Pons (tissue), 1 donor: ENCODE measurements at regions not wholly inside any gene's neighbourhood (a gene's known extent, or its start where the extent isn't known, plus 50 kb on each side); places are given as distances from the start of the nearest gene placed in this dataset.
"Not testable (repeated sequence)": the region's sequence is repeated elsewhere in the genome, so short reads cannot be mapped to it uniquely, and the experiment has no call there.

Experiments used
- DNase-seq: peaks from one replicate; pipeline ENCODE4 v3.0.0-alpha.2; 2016; ENCODE audit warnings: low spot score

DNA sequence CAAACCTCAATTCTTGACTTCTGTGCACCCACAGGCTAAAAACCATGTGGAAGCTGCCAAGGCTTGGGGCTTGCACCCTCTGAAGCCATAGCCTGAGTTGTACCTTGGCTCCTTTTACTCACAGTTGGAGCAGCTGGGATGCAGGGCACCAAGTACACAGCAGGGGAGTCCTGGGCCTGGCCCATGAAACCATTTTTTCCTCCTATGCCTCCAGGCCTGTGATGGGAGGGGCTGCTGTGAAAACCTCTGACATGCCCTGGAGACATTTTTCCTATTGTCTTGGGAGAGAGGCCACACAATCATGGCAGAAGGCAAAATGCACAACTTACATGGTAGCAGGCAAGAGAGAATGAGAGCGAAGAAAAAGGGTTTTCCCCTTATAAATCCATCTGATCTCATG lies 568.6 kb downstream of the SMARCA1 start:
- DNase-seq, result not testable (repeated sequence)

DNA sequence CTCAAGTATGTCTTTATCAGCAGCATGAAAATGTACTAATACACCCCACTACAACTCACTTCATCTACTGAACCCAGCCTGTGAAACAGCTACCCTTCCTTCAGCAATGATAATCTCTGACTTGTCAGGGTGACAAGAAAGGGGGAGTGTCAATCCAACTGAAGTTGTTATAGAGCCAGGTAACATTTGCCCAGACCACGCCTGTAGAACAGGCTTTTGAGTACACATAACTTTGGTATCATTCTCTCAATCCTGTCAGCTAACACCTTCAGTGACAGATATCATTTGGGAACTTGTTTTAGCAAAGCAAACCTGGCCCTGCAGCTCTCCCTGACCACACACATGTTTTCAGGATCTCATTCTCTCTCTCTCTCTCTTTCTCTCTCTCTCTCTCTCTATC lies 592.2 kb downstream of the SMARCA1 start:
- DNase-seq, result no peak

DNA sequence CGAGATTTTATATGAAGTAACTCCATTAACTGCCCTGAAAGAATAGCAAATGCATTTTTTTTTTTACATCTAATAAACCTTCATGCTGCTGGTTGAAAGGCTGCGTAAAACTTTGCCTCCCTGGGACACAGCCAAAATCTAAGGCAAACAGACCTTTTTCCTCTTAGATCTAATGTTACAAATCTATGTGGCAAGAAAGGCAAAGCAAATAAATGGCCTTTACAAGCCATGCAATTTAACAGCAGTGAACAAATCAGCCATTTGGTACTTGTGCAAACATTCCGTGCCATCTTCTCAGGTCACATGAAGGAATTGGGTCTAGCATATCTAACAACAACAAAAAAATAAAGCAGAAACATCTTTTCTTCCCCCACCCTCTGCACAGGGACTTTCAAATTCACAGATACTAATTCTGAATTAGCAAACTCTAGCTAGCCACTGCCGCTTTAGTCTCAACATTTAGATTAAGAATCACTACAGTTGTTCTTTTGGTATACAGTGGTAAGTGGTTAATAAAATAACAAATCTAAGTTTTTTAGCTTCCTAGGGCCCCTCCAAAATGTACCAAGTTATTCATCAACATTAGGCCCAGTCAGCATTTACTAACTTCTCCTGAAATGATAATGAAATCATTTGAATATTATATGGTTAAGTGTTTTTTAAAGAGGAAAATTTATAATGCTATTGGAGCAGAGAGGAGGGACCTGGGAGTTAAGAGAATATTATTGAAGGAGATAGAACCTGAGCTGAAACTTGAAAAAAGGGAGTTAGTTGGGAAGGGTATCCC lies 593.8 kb downstream of the SMARCA1 start:
- no peak for DNase-seq

DNA sequence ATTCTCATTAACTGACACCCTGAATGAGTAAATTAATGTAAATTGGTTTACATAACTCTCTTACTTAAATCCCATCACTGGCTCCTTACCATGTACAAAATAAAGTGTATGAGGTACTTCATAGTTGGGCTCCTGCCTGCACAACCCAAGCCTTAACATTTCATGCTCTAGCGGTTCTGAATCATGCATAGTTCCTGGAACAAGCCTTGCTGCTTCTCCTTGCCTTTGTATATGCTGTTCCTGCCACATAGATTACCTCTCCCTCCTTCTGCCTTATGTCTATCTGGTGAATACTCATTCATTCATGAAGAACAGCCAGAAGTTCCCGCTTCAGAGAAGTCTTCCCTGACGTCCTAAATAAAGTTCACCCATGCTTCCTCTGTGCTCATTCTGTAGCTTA lies 594.7 kb downstream of the SMARCA1 start:
- no peak for DNase-seq

DNA sequence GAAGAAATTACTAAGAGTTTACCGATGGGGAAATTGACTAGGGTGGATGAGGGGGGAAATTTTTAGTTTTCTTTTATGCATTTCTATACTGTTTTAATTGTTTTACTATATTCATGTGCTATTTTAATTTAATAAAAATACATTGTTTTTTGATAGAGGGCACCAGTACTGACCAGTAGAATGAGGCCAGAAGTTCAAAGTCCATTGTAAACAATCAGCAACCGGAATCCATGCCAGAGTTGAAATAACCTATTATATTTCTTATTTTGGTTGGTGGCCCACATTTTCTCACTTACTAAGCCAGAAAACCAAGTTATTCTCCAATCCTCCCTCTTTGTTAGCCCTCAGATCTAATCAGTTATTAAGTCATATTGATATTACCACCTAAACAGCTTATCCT lies 595.9 kb downstream of the SMARCA1 start:
- no peak for DNase-seq

DNA sequence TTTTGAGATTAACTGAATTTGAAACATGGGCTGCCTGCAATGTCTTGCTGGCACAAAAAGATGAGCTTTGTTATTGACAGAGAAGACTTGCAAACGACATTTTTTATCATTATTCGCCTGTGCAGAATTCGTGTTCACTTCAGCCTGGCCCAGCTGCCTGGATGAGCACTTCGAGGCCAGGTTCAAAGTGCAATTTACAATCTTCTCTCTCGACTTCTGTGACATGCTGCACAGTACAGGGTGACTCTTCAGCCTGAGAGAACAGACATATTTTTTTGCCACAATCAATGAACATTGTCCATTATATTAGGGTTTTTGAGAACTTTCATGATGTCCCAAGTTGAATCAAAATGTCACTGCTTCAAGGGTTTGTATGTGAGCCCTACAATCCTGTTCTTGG lies 616.5 kb downstream of the SMARCA1 start:
- no peak for DNase-seq

DNA sequence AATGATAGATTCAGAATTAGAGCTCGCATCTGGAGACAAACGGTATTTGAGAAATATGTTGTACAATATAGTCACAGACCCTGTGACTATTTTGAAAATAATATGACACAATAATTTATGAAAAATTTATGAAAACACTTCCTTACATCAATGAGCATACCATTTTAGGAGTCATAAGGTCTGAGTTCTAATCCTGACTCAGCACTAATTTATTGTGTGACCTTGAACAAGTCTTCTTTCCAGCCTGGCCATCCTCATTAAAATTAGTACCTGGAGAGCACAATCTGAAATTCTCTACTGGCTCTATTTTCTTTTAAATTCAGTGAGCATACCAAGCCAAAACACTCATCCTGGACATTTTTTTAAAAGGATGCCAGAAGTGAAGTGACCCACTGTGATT lies 622.3 kb downstream of the SMARCA1 start:
- DNase-seq, result no peak

DNA sequence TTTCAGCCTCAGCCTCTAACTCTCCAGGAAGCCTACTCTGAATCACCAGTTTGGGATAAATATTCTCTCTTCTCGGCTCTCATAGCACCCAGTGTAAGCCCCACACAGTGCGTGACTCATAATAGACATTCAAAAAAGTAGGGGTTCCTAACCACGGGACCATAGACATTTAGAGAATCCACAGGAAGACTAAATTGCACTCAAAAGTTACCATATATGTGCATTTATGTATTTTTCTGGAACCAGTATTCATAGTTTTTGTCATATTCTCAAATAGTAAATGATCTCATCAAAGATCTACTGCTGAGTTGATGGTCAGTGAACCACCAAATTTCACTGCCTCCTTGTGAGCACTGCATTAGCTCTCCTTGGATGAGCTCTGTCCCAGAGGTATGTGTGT lies 625.7 kb downstream of the SMARCA1 start:
- no peak for DNase-seq

DNA sequence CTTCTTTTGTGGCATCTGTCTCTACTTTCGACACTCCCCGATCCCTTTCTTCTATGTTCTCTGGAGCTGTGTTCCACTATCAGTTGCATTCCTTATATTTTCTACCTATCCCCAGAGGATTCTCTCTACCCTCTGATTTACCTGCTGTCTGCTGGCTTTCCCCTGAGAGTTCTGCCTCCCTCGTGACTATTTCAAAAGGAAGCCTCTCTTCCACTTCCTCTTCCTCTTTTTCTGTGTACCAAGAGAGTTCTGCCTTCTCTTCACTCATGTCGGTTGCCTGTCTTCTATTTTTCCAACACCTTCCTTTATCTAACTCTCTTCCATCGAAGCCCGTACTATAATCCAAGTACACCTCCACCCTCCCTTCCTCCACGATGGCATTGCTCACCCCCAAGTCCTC lies 631.7 kb downstream of the SMARCA1 start:
- no peak for DNase-seq

DNA sequence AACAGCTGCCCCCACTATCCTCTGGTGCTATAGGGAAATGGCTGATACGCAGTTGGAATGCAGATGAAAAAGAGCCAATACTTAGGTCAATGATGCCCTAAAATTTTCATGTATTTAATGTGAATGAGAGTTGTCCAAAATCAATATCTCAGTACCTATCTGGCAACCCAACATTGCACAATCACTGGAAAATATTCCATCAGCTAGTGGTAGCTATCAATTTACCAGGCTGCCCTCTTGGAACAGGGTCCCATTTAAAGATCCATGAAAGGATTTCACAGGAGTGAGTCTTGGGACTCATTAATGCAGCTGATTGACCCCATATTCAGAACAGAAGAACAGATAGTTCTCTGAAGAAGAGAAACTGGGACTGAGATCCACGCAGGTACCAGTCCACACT lies 638.9 kb downstream of the SMARCA1 start:
- no peak for DNase-seq

DNA sequence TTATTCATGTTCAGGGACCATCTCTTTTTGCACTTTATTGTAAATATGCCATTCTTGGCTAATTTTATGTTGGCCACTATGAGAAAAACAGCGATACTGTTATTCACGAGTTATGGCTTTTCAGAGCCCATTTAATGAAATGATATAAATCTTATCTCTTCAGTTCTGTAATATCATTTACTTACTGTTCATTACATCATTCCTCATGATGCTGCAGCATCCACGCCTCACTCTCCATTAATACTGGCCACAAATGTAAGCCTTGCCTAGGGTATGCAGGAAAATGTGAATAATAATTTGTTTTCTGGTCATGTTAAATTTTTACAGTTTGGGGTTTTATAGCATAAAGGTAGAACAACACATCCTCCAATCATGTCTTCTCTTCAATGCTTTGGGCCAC lies 639.6 kb downstream of the SMARCA1 start:
- DNase-seq, result no peak

DNA sequence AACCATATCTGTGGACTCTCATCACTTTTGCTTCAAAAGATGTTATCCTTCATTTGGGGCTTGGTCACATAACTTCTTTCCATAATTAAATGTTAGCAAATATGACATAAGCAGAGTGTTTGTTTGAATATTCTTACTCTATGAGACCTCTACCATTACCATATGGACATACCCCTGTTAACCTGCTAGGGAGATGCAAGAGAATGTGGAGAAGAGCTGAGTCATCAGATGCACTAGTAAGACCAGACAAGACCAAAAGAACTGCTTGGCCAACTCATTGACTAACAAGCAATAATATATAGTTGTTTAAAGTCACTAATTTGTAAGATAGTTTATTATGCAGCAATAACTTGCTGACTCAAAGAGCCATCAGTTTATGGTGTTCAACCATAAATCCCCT lies 652.9 kb downstream of the SMARCA1 start:
- no peak for DNase-seq

DNA sequence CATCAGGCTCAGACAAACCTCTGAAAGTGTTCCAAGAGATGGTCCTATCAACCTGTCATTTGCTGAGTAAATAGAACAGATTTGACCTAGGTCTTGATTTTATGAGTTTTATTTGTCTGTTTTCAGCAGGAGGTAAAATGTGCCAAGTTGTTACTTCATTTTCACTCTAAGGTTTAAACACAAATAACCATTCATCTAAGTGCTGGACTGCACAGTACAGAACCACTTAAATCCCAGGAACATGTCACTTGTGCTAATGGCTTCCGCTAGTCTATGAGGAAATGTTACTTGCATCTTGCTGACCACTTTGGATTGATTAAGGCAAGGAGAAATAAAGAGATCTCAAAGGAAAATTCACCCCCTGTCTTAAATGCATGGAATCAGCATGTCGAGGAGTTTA lies 660.7 kb downstream of the SMARCA1 start:
- no peak for DNase-seq

DNA sequence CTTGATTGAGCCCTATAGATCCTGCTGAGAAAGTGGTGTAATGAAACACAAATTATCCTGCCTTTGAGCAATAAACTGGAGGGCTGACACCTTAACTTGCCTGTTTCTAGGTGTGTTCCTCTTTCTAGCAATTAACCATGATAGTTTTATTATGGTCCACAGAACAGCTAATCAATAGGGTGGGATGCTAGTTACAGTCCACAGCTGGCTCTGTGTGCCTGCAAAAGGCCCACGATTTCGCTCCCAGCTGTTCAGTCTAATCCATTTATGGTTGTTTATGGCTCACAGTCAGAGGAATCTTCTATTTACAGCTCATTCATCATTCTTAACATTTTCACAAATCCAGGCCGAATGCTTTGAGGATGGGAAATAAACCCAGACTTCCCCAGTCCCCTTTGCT lies 674.9 kb downstream of the SMARCA1 start:
- no peak for DNase-seq

DNA sequence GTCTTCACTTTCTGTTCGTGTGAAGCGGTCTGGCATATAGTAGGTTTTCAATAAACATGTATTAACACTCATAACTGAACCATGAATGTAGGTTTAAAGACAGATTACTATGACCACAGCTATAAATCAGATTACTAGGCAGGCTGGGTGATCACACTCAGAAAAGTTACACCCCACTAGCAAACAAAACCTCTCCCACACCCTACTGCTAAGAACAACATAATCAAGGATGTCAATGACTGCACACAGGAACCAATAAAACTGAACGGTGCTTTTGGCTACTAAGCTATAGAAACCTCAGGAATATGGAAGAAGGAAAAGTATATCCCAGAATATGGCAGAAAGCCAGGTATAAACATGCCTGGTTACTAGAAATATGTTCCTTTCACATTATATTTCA lies 676.9 kb downstream of the SMARCA1 start:
- DNase-seq, result no peak

DNA sequence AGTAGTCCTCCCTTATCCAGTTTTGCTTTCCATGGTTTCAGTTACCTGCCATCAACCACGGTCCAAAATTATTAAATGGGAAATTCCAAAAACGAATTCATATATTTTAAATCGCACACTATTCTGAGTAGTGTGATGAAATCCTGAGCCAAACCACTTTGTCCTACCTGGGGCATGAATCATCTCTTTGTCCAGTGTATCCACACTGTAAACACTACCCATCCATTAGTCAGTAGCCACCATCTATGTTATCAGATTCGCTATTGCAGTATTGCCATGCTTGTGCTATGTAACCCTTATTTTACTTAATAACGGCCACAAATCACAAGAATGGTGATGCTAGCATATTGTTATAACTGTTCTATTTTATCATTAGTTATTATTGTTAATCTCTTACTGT lies 704.6 kb downstream of the SMARCA1 start:
- DNase-seq, result no peak

DNA sequence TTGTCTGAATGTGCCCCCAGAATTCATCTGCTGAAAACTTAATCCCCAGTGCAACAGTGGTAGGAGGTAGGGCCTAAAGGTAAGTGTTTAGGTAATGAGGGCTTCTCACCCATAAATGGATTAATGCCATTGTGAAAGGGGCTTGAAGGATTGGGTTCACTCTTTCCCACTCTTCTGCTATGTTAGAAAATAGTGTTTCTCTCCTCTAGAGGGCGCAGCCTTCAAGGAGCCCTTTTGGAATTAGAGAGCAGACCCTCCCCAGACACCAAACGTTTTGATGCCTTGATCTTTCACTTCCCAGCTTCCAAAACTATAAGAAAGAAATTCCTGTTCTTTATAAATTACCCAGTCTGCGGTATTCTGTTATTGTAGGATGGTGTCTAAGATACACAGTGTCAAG lies 706.4 kb downstream of the SMARCA1 start:
- DNase-seq, result no peak

DNA sequence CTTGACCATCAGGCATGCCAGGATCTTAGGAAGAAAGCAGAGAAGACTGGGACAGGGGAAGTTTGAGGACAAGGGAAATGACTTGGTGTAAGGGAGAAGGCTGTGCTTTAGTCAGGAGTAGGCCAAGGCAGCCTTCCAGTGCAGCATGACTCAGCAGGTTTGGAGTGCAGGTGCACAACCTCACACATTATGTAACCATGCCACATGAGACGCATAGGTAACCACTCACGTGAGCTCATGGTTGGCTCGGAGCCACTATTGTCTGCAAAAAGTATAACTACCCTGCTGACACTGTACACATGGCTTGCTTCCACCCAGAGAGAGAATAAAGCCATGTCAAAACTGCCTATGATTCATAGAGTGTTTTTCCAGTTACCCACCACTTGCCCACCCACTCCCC lies 715.9 kb downstream of the SMARCA1 start:
- no peak for DNase-seq

DNA sequence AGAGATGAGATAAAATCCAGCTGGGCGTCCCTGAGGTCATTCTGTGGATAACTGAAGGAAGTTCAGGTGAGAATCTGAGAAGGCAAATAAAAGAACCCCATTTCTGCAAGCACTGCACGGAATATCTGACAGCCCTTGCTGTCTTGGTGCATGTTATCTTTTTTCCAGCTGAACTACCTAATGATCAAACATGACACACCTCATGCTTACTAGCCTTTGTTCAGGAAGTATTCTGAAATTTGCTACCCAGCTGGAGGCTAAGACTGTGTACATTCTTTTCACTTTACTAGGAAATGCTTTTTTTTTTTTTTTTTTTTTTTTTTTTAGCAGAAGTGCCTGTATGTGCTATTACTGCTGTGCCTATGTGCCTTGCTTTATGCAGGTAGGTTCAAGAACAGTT lies 718.1 kb downstream of the SMARCA1 start:
- no peak for DNase-seq

DNA sequence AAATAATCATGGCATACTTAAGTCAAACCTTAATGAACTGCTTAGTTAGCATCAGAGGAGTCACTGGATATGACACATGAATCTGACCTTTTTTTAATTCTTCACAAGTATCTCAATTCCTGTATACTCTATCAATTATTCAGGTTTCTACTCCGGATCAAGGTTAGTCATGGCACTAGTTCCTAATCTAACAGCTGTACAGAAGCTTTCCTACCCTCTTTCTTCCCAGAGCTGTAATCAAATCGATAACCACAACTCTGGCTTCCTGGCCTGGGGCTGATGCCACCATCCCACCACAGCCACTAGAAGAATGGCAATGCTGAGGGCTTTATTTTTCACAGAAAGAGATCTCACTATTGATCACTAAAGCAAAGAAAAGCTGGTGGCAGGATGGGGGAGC lies 718.5 kb downstream of the SMARCA1 start:
- no peak for DNase-seq

DNA sequence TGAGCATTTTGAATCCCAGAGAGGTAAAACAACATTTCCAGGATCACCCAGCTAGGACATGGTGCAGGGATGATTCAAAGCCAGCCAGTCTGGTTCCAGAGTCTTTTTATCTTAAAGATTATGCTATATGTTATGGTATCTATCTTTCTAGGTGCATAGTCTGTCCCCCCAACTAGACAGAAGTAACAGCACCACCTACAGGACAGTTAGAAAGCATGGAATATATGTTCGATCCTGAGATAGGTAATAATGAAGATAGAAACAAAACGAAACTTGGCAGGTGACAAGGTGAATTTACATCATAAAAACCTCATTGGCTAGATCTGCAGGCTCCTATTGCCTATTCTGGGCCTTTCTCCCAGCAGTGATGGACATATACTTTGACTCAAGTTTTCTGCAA lies 723.2 kb downstream of the SMARCA1 start:
- no peak for DNase-seq

DNA sequence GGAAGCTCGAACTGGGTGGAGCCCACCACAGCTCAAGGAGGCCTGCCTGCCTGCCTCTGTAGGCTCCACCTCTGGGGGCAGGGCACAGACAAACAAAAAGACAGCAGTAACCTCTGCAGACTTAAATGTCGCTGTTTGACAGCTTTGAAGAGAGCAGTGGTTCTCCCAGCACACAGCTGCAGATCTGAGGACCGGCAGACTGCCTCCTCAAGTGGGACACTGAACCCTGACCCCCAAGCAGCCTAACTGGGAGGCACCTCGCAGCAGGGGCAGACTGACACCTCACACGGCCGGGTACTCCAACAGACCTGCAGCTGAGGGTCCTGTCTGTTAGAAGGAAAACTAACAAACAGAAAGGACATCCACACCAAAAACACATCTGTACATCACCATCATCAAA lies 730.9 kb upstream of the ACTRT1 start:
- not testable (repeated sequence) for DNase-seq

DNA sequence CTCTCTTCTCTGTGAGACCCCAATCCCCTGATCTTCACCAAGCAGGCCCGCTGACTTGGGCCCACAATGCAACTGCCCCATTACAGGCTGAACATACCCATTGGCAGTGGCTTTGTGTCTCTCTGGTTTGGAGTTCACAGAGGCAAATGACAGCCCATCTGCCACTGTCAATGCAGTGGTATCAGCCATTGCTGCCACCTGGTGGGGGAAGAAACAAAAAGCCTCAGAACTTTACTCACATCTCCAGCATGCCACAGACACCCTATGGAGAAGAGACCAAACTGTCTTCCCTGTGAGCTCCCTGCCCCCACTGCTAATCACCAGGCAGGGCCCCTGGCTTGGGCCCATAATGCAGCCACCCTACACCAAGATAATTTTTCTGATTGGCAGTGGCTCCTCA lies 729.3 kb upstream of the ACTRT1 start:
- DNase-seq, result peak; percentile 5

DNA sequence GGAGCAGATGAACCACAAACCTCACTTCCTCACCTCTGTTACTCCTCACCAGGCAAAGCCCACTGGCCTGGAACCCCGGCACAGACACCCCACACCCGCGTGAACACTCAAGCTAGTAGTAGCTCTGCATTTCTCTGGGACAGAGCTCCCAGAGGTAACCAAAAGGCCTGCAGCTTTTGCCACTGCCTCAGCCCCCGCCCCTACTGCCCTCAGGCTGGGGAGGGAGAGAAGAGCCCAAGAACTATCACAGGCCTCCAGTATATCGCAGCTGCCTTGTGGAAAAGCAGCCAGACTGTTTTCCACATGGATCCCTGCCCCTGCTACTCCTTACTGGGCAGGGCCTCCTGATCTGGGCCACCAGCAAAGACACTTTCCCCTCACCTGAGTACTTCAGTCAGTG lies 728.7 kb upstream of the ACTRT1 start:
- no peak for DNase-seq

DNA sequence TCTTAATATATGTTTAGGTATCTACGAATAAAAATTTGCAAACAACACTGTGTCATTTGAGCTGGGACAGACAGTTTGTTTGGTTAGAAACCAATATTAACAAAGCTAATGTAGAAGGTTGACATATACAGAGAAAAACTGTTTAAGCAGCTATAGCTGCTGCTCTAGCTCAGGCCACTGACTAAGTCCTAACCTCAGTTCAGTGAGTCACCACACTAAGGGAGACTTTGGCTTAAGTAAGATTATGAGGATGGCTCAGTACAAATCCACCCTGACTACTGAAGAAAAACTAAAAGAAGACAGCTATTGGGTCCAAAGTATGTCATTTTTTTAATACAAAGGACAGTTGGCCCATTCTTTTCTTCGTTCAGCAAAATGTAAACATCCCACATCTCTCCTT lies 717.3 kb upstream of the ACTRT1 start:
- DNase-seq, result no peak
